ENCODE measurements at regions not wholly inside any gene's neighbourhood (a gene's known extent, or its start where the extent isn't known, plus 50 kb on each side); places are given as distances from the start of the nearest gene placed in this dataset.
"Not testable (repeated sequence)": the region's sequence is repeated elsewhere in the genome, so short reads cannot be mapped to it uniquely, and the experiment has no call there.

GRCh38 chr5:106387767-106388166 is 1283.0 kb downstream of the EFNA5 start:
- not testable (repeated sequence) for H3K9me3 Mint-ChIP-seq; ATAC-seq; H3K4me3 Mint-ChIP-seq; DNase-seq; H3K36me3 Mint-ChIP-seq (ENCODE audit: insufficient read depth); H3K27me3 Mint-ChIP-seq (ENCODE audit: low read depth); H3K4me1 Mint-ChIP-seq (ENCODE audit: low read depth)

- Mint-ChIP-seq H3K4me1 (ENCODE audit: low read depth) (no peaks in the 10 kb centered on the region), H3K9me3 (peaks cover under 1% of the 10 kb centered on the region), H3K4me3 (no peak overlapping the region), H3K27me3 (ENCODE audit: low read depth) (no peaks in the 10 kb centered on the region), H3K36me3 (ENCODE audit: insufficient read depth) (no peaks in the 10 kb centered on the region)
- ATAC-seq, result no peak
- no peak for DNase-seq
These were observed 1284.5 kb downstream of the EFNA5 start for GRCh38 chr5:106386287-106386686.

GRCh38 chr5:106380736-106381135 is 1290.0 kb downstream of the EFNA5 start:
- Mint-ChIP-seq H3K4me1 (ENCODE audit: low read depth) (no peaks in the 10 kb centered on the region), H3K9me3 (peaks cover 7% of the 10 kb centered on the region), H3K4me3 (no peak overlapping the region), H3K36me3 (ENCODE audit: insufficient read depth) (no peaks in the 10 kb centered on the region), H3K27me3 (ENCODE audit: low read depth) (no peaks in the 10 kb centered on the region)
- DNase-seq (no peak), ATAC-seq (no peak)

GRCh38 chr5:106376522-106376921 is 1294.2 kb downstream of the EFNA5 start:
- no peak for DNase-seq
- Mint-ChIP-seq H3K9me3 (peaks cover 11% of the 10 kb centered on the region), H3K36me3 (ENCODE audit: insufficient read depth) (no peaks in the 10 kb centered on the region), H3K27me3 (ENCODE audit: low read depth) (no peaks in the 10 kb centered on the region), H3K4me1 (ENCODE audit: low read depth) (no peaks in the 10 kb centered on the region), H3K4me3 (no peak overlapping the region)
- ATAC-seq, result no peak

GRCh38 chr5:106374956-106375355 is 1295.8 kb downstream of the EFNA5 start:
- no peaks in the 10 kb centered on the region for H3K4me1 Mint-ChIP-seq (ENCODE audit: low read depth)
- no peaks in the 10 kb centered on the region for H3K27me3 Mint-ChIP-seq (ENCODE audit: low read depth)
- H3K36me3 Mint-ChIP-seq (ENCODE audit: insufficient read depth), result no peaks in the 10 kb centered on the region
- ATAC-seq (no peak), DNase-seq (no peak)
- peaks cover 5% of the 10 kb centered on the region for H3K9me3 Mint-ChIP-seq
- H3K4me3 Mint-ChIP-seq, result no peak overlapping the region

- no peaks in the 10 kb centered on the region for H3K27me3 Mint-ChIP-seq (ENCODE audit: low read depth)
- peaks cover 11% of the 10 kb centered on the region for H3K9me3 Mint-ChIP-seq
- no peaks in the 10 kb centered on the region for H3K4me1 Mint-ChIP-seq (ENCODE audit: low read depth)
- DNase-seq (no peak), ATAC-seq (no peak)
- no peaks in the 10 kb centered on the region for H3K36me3 Mint-ChIP-seq (ENCODE audit: insufficient read depth)
- no peak overlapping the region for H3K4me3 Mint-ChIP-seq
These were observed 1302.7 kb downstream of the EFNA5 start for GRCh38 chr5:106368021-106368420.

- H3K4me1 Mint-ChIP-seq (ENCODE audit: low read depth), result no peaks in the 10 kb centered on the region
- H3K27me3 Mint-ChIP-seq (ENCODE audit: low read depth), result no peaks in the 10 kb centered on the region
- H3K9me3 Mint-ChIP-seq, result peaks cover 18% of the 10 kb centered on the region
- H3K4me3 Mint-ChIP-seq, result no peak overlapping the region
- ATAC-seq (no peak), DNase-seq (no peak)
- H3K36me3 Mint-ChIP-seq (ENCODE audit: insufficient read depth), result no peaks in the 10 kb centered on the region
These were observed 1303.5 kb downstream of the EFNA5 start for GRCh38 chr5:106367281-106367680.

GRCh38 chr5:106363578-106363977 is 1307.2 kb downstream of the EFNA5 start:
- Mint-ChIP-seq H3K4me1 (ENCODE audit: low read depth) (no peaks in the 10 kb centered on the region), H3K9me3 (peaks cover 18% of the 10 kb centered on the region), H3K36me3 (ENCODE audit: insufficient read depth) (no peaks in the 10 kb centered on the region), H3K27me3 (ENCODE audit: low read depth) (no peaks in the 10 kb centered on the region), H3K4me3 (no peak overlapping the region)
- DNase-seq, result no peak
- ATAC-seq, result no peak

- Mint-ChIP-seq H3K36me3 (ENCODE audit: insufficient read depth) (no peaks in the 10 kb centered on the region), H3K4me3 (no peak overlapping the region), H3K4me1 (ENCODE audit: low read depth) (no peaks in the 10 kb centered on the region), H3K27me3 (ENCODE audit: low read depth) (no peaks in the 10 kb centered on the region), H3K9me3 (peaks cover 14% of the 10 kb centered on the region)
- DNase-seq (no peak), ATAC-seq (no peak)
These were observed 1308.8 kb downstream of the EFNA5 start for GRCh38 chr5:106361905-106362304.

- Mint-ChIP-seq H3K4me1 (ENCODE audit: low read depth) (no peaks in the 10 kb centered on the region), H3K27me3 (ENCODE audit: low read depth) (no peaks in the 10 kb centered on the region), H3K9me3 (peaks cover 7% of the 10 kb centered on the region), H3K36me3 (ENCODE audit: insufficient read depth) (no peaks in the 10 kb centered on the region), H3K4me3 (no peak overlapping the region)
- no peak for DNase-seq
- no peak for ATAC-seq
These were observed 1339.3 kb downstream of the EFNA5 start for GRCh38 chr5:106331415-106331814.

- ATAC-seq (no peak), DNase-seq (no peak)
- Mint-ChIP-seq H3K9me3 (peaks cover 8% of the 10 kb centered on the region), H3K27me3 (ENCODE audit: low read depth) (no peaks in the 10 kb centered on the region), H3K4me1 (ENCODE audit: low read depth) (no peaks in the 10 kb centered on the region), H3K36me3 (ENCODE audit: insufficient read depth) (no peaks in the 10 kb centered on the region), H3K4me3 (no peak overlapping the region)
These were observed 1346.4 kb downstream of the EFNA5 start for GRCh38 chr5:106324356-106324755.

GRCh38 chr5:106321242-106321641 is 1349.5 kb downstream of the EFNA5 start:
- Mint-ChIP-seq H3K36me3 (ENCODE audit: insufficient read depth) (no peaks in the 10 kb centered on the region), H3K27me3 (ENCODE audit: low read depth) (no peaks in the 10 kb centered on the region), H3K4me3 (no peak overlapping the region), H3K9me3 (peaks cover 8% of the 10 kb centered on the region), H3K4me1 (ENCODE audit: low read depth) (no peaks in the 10 kb centered on the region)
- DNase-seq (no peak), ATAC-seq (no peak)

- no peaks in the 10 kb centered on the region for H3K36me3 Mint-ChIP-seq (ENCODE audit: insufficient read depth)
- H3K27me3 Mint-ChIP-seq (ENCODE audit: low read depth), result no peaks in the 10 kb centered on the region
- no peak overlapping the region for H3K4me3 Mint-ChIP-seq
- DNase-seq (no peak), ATAC-seq (no peak)
- H3K4me1 Mint-ChIP-seq (ENCODE audit: low read depth), result no peaks in the 10 kb centered on the region
- H3K9me3 Mint-ChIP-seq, result peaks cover 13% of the 10 kb centered on the region
These were observed 1356.4 kb downstream of the EFNA5 start for GRCh38 chr5:106314221-106314824.

GRCh38 chr5:106312360-106312759 is 1358.4 kb downstream of the EFNA5 start:
- no peaks in the 10 kb centered on the region for H3K27me3 Mint-ChIP-seq (ENCODE audit: low read depth)
- no peak for DNase-seq
- ATAC-seq, result no peak
- no peak overlapping the region for H3K4me3 Mint-ChIP-seq
- no peaks in the 10 kb centered on the region for H3K36me3 Mint-ChIP-seq (ENCODE audit: insufficient read depth)
- peaks cover 12% of the 10 kb centered on the region for H3K9me3 Mint-ChIP-seq
- H3K4me1 Mint-ChIP-seq (ENCODE audit: low read depth), result no peaks in the 10 kb centered on the region

GRCh38 chr5:106311230-106311915 is 1359.4 kb downstream of the EFNA5 start:
- Mint-ChIP-seq H3K4me1 (ENCODE audit: low read depth) (no peaks in the 10 kb centered on the region), H3K4me3 (no peak overlapping the region), H3K27me3 (ENCODE audit: low read depth) (no peaks in the 10 kb centered on the region), H3K9me3 (peaks cover 6% of the 10 kb centered on the region), H3K36me3 (ENCODE audit: insufficient read depth) (no peaks in the 10 kb centered on the region)
- DNase-seq (no peak), ATAC-seq (no peak)
